ENCODE measurements at regions not wholly inside any gene's neighbourhood (a gene's known extent, or its start where the extent isn't known, plus 50 kb on each side); places are given as distances from the start of the nearest gene placed in this dataset.
A peak's percentile ranks its signal among the peaks of the same experiment; 100 is the strongest.
"Not testable (repeated sequence)": the region's sequence is repeated elsewhere in the genome, so short reads cannot be mapped to it uniquely, and the experiment has no call there.

DNA sequence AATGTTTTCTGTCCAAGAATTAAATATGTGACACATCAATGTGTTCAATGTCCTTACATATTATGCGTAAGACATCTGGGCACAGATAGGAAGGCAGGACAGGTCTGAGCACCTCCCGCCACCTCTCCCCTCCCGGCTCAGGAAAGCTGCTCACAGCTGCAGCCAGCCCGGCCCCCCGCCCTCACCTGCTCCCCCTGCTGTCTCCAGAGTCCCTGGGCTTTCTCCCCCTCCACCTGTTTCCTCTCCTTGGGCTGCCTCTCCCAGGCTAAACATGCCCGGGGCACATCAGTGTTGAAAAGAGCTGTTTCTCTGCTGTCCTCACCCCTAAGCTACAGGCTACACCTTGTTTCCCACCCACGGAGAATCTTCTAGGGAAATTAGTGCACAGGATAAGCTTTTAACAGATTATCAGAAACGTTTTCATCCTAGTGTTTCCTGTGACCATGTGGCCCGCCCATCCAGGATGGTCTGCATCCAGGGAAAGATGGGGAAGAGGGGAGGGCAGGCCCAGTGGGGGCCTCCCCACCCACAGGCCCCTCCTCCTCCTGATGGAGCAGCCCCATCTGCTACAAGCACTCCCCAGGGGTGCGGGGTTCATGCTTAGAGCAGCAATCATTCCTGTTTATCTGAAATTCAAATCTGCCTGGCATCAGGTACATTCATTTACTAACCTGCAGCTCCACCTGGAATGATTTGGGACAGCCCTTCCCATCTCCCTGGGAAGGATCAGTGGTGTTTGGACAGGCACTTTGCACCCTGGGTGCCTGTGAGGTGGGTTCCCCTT is 273.8 kb upstream of the SFSWAP start:
- peak in 1 of 4 donors; percentile 14 for ATAC-seq
- Histone ChIP-seq H3K4me1 (no peaks in the 10 kb centered on the region), H3K9me3 (no peaks in the 10 kb centered on the region), H3K36me3 (no peaks in the 10 kb centered on the region), H3K4me3 (no peak overlapping the region), H3K27ac (no peak overlapping the region), H3K27me3 (peaks cover 0 to 34% (median 5%) of the 10 kb centered on the region in 9 donors)
- 32 to 42% (median 38%) methylated on average over 10 of the region's 10 CpGs for WGBS, 4 donors
- intact Hi-C loops (cut with DNase I), result loop anchor here in 2 of 10 donors (10.0 kb wide), 1 partner anchor 212 kb away; no protein-coding TSS in a partner anchor
- DNase-seq, result no peak
- TF ChIP-seq POLR2A (IDR thresholded peaks at IDR 0.05), result no peak

DNA sequence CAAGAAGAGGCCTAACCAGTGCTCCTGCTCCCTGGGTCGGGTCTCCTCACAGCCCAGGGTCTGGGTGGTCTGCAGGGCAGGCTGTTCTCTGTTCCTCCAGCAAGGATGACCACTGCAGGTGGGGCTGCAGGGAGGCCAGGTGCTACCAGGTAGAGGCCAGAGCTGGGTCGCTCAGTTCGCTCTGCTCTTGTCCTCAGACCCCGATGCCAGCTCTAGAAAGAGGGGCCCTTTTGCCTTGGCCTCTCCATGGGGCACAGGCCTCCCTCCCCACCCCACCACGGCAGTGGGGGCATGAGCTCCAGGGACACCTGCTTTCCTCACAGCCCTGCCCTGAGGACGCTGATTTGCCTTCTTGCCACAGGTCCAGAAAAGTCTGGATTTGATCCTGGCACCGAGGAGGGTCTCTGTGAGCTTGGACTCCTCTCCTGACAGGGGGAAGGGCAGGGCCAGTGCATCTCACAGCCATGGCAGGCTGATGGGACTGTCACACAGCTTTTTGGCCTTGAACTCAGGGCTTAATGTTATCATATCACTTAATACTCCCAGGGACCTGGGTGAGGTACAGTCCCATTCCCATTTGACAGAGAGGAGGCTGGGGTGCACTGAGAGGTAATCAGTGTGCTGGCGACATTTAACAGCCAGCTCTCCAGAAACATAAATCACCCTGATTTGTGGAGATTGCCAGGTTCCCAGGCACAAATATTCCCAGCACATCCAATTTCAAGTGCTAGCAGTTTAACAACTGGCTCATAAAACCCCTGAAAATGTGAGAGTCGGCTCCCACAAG is 273.0 kb upstream of the SFSWAP start:
- Histone ChIP-seq H3K9me3 (no peaks in the 10 kb centered on the region), H3K36me3 (no peaks in the 10 kb centered on the region), H3K27me3 (peaks cover 0 to 28% (median 5%) of the 10 kb centered on the region in 9 donors), H3K4me3 (no peak overlapping the region), H3K4me1 (no peaks in the 10 kb centered on the region), H3K27ac (no peak overlapping the region)
- DNase-seq, result no peak
- ATAC-seq, result no peak
- 77 to 83% (median 80%) methylated on average over 7 to 9 of the region's 9 CpGs for WGBS, 4 donors
- intact Hi-C loops (cut with DNase I), result loop anchor here in 2 of 10 donors (10.0 kb wide), 1 partner anchor 213 kb away; no protein-coding TSS in a partner anchor
- TF ChIP-seq, protein P1, sequence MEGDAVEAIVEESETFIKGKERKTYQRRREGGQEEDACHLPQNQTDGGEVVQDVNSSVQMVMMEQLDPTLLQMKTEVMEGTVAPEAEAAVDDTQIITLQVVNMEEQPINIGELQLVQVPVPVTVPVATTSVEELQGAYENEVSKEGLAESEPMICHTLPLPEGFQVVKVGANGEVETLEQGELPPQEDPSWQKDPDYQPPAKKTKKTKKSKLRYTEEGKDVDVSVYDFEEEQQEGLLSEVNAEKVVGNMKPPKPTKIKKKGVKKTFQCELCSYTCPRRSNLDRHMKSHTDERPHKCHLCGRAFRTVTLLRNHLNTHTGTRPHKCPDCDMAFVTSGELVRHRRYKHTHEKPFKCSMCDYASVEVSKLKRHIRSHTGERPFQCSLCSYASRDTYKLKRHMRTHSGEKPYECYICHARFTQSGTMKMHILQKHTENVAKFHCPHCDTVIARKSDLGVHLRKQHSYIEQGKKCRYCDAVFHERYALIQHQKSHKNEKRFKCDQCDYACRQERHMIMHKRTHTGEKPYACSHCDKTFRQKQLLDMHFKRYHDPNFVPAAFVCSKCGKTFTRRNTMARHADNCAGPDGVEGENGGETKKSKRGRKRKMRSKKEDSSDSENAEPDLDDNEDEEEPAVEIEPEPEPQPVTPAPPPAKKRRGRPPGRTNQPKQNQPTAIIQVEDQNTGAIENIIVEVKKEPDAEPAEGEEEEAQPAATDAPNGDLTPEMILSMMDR (IDR thresholded peaks at IDR 0.05), result no peak
- no peak for TF ChIP-seq POLR2A (IDR thresholded peaks at IDR 0.05)

DNA sequence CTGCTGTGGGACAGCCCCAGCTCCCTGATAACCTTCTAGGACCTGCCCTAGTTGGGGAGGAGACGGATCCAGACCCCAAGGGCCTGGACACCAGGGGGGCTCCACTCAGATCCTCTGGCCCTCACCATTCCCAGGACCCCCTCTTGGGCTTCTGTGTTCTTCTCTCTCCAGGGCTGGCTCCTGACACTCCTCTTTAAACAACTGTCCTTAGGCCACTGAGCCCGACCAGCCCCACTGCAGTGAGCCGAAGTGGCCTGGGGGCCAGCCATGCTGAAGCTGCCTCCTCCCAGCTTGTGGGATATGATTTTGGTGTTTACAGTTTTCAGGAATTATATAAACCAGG is 272.4 kb upstream of the SFSWAP start:
- not testable (repeated sequence) for H3K4me3 ChIP-seq, H3K27ac ChIP-seq, DNase-seq, H3K4me1 ChIP-seq, H3K9me3 ChIP-seq, H3K36me3 ChIP-seq, ATAC-seq
- WGBS, 4 donors, result 71 to 90% (median 81%) methylated on average over 2 to 3 of the region's 3 CpGs
- intact Hi-C loops (cut with DNase I), result loop anchor here in 2 of 10 donors (10.0 kb wide), 1 partner anchor 214 kb away; no protein-coding TSS in a partner anchor
- H3K27me3 ChIP-seq, result peaks cover 0 to 29% (median 5%) of the 10 kb centered on the region in 9 donors

DNA sequence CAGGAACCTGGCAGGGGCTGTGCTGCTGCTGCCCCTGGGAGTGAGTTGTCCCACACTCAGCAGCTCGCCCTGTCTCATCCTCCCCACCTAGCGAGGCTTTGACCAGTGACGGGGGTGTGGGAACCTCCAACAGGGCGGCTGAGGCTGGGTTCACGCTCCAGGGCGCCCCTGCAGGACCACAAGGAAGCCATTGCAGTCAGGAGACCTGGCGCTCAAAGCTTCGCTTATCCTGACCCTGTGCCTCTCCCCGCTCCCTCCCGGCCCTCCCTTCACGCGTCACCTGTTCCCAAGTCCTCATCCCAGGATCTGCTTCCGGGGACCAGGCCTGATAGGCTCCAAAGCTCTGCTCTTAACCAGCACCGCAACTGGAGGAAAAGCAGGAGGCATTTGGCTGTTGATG is 272.0 kb upstream of the SFSWAP start:
- intact Hi-C loops (cut with DNase I), result loop anchor here in 2 of 10 donors (10.0 kb wide), 1 partner anchor 214 kb away; no protein-coding TSS in a partner anchor
- 51 to 63% (median 54%) methylated on average over 5 to 14 of the region's 14 CpGs for WGBS, 4 donors
- no peaks in the 10 kb centered on the region for H3K9me3 ChIP-seq
- DNase-seq (no peak), ATAC-seq (no peak)
- no peak overlapping the region for H3K27ac ChIP-seq
- H3K27me3 ChIP-seq, result peaks cover 0 to 33% (median 5%) of the 10 kb centered on the region in 9 donors
- no peak for TF ChIP-seq POLR2A (IDR thresholded peaks at IDR 0.05)
- TF ChIP-seq, protein P1 (IDR thresholded peaks at IDR 0.05), result no peak
- H3K4me1 ChIP-seq, result no peaks in the 10 kb centered on the region
- no peaks in the 10 kb centered on the region for H3K36me3 ChIP-seq
- H3K4me3 ChIP-seq, result no peak overlapping the region

DNA sequence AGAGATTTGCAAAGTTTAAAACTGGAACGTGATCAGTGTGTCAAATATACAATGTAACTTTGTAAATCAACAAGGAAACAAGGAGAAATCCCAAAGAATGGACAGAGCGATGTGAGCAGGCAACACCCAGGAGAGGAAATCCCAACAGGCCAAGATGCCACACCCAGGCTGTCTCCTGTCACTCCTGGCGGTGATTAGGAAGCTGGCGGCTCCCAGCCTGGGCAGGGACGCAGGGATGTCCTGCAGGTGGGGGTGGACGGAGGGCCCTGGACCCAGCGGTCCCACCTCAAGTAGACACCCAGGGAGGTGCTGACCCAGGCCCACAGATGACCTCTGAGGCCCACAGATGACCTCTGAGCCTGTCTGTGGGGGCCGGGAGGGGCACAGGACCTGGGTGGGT is 271.1 kb upstream of the SFSWAP start:
- ATAC-seq, result peak in 1 of 4 donors; percentile 54
- not testable (repeated sequence) for DNase-seq, H3K4me1 ChIP-seq, H3K9me3 ChIP-seq, H3K4me3 ChIP-seq, H3K27ac ChIP-seq, H3K36me3 ChIP-seq
- intact Hi-C loops (cut with DNase I), result loop anchor here in 2 of 10 donors (10.0 kb wide), 1 partner anchor 215 kb away; no protein-coding TSS in a partner anchor
- no CpG with 5 or more reads among the region's 8 CpGs for WGBS, 4 donors
- peaks cover 0 to 31% (median 0%) of the 10 kb centered on the region in 9 donors for H3K27me3 ChIP-seq

DNA sequence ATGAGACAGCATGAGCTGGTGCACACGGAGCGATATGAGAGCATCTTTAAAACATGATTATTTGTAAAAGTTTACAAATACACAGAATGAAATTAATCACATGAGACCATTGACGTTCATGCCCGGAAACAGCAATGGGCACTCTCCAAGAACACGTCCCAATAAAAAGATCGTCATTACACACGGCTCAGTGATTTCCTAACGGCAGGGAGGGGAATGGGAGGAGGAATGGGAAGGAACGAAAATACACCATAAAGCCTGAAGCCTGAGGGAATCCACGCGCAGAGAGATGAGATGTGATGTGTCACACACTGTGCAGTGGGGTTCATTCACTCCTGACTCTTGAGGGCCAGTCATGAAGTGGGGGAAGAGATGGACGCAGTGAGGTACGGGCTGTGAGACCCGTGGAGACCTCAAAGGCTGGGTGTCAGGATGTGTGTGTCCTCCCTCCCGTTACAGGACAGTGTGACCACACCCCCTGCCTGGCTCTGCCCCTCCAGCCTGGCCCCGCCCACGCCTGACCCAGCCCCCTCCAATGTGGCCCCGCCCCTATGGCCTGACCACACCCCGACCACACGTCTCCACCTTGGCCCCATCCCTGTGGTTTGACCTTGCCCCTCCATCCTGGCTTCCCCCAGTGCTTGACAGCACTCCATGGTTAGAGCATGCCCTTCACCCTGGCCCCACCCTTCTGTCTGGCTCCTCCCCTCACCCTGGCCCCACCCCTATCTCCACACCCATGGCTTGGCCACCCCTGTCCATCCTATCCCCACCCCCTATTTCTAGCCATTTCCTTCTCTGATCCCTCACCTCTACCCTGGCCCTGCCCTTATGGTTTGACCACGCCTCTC is 270.5 kb upstream of the SFSWAP start:
- H3K27ac ChIP-seq; H3K4me3 ChIP-seq; H3K4me1 ChIP-seq; DNase-seq; H3K36me3 ChIP-seq; H3K9me3 ChIP-seq; intact Hi-C loops (cut with DNase I): not testable (repeated sequence)
- ATAC-seq, result peak in 1 of 4 donors; percentile 43
- WGBS, 4 donors, result 61 to 94% (median 86%) methylated on average over 2 to 13 of the region's 21 CpGs
- peaks cover 0 to 32% (median 0%) of the 10 kb centered on the region in 9 donors for H3K27me3 ChIP-seq
